Omental fat pad (tissue), 3 donors: ENCODE measurements at regions not wholly inside any gene's neighbourhood (a gene's known extent, or its start where the extent isn't known, plus 50 kb on each side); places are given as distances from the start of the nearest gene placed in this dataset.

Experiments used
- ATAC-seq: fragments of 150-250 bp; one replicate; pipeline ENCODE4 v1.9.1; 2016; ENCODE audit warnings: mild to moderate bottlenecking, moderate library complexity; ENCODE audit not compliant: low FRiP score
- DNase-seq: peaks from one replicate; pipeline ENCODE4 v3.0.0-alpha.2; 2019; ENCODE audit warnings: low spot score
- CTCF ChIP-seq, 3 donors: fragments of 450-650 bp; IDR thresholded peaks; one replicate each; pipeline ENCODE4 v1.5.1; 2016 to 2017; ENCODE audit warnings: antibody characterized with exemption in 3 of 3, mild to moderate bottlenecking in 3 of 3, moderate library complexity in 2 of 3

DNA sequence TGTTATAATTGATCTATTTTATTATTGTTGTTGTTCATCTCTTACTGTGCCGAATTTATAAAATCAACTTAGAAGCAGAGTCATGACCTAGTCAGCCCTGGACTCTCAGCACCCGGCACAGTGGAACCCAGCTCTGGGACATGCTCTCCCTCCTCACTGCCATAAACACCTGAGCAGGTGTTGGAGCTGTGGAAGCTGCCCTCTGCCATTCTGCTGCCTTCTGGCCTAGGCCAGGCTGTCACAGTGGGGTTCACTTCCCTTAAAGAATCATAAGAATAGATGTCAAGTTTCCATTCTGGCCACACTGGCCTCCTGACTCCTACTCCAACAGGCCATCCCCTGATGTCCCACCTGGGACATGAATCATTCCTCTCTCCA, 192.2 kb downstream of the ZFP36L2 start:
- DNase-seq = no peak

DNA sequence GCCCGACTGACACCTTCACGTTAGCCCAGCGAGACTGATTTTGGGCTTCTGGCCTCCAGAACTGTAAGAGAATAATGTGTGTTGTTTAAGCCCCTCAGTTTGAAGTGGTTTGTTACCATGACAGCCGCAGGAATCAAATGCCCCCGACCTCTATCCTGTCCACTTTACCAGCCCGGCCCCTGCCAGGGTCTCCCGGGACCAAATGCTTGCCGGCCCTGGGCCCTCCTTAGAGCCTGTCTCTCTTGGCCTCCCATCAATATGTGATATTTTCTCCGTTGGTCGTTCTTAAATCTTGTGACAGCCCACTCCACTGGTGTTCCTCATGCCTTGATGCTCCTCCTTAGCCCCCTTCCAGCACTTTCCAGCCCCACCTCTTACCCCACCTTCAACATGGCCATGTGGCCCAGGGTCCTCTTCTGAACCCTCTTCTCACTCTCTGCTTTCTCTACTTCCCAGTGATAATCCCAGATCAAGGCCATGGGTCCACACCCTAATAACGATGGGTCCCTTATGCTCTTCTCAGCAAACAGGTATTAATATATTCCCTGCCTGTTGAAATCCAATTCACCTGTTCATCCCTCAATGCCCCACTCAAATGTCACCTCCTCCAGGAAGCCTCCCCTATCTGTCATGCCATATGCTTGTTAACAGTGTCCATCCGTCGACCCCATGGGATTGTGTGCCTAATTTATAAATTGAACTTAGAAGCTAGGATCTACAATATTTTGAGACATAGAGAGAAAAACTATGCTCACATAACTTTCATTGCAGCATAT, 192.8 kb downstream of the ZFP36L2 start:
- DNase-seq = no peak
- ATAC-seq = no peak
- no peak for TF ChIP-seq CTCF (IDR thresholded peaks at IDR 0.05)

More for the DNA sequence above, 192.2 kb downstream of the ZFP36L2 start:
- no peak for TF ChIP-seq CTCF (IDR thresholded peaks at IDR 0.05)
- ATAC-seq = no peak

- no peak for ATAC-seq
- DNase-seq = no peak
- no peak for TF ChIP-seq CTCF (IDR thresholded peaks at IDR 0.05)
Measured at GRCh38 chr2:43033016-43033270, 193.5 kb downstream of the ZFP36L2 start.

- no peak for DNase-seq
Measured at GRCh38 chr2:43032213-43033015, 194.0 kb downstream of the ZFP36L2 start.

DNA sequence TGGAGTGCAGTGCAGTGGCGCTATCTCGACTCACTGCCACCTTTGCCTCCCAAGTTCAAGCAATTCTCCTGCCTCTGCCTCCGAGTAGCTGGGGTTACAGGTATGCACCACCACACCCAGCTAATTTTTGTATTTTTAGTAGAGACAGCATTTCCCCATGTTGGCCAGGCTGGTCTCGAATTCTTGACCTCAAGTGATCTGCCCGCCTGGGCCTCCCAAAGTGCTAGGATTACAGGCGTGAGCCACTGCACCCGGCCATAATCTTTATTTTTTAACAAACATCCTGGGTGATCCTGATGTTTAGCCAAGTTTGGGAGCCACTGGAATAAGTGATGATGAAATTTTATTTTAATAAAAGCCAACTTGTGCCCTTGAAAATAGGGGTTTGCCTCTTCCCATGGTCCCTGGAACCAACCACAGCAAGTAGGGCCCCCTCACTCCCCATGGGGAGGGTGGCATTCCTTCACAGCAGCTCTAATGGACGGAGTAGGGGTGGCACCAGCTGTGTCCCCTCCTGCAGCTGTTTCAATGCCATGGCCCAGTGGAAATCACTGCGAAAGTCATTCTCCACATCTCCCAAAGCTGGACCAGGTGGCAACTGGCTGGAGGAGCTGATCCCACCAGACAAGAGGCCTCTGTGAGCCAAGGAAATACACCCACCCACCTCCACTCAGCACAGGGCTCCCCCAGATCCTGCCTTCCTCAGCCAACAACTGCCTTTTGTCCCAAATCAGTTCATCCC, 194.8 kb downstream of the ZFP36L2 start:
- no peak for DNase-seq
- TF ChIP-seq CTCF (IDR thresholded peaks at IDR 0.05) = no peak
- no peak for ATAC-seq

More at GRCh38 chr2:43032213-43033015, 194.0 kb downstream of the ZFP36L2 start:
- no peak for TF ChIP-seq CTCF (IDR thresholded peaks at IDR 0.05)
- peak; percentile 42 for ATAC-seq

DNA sequence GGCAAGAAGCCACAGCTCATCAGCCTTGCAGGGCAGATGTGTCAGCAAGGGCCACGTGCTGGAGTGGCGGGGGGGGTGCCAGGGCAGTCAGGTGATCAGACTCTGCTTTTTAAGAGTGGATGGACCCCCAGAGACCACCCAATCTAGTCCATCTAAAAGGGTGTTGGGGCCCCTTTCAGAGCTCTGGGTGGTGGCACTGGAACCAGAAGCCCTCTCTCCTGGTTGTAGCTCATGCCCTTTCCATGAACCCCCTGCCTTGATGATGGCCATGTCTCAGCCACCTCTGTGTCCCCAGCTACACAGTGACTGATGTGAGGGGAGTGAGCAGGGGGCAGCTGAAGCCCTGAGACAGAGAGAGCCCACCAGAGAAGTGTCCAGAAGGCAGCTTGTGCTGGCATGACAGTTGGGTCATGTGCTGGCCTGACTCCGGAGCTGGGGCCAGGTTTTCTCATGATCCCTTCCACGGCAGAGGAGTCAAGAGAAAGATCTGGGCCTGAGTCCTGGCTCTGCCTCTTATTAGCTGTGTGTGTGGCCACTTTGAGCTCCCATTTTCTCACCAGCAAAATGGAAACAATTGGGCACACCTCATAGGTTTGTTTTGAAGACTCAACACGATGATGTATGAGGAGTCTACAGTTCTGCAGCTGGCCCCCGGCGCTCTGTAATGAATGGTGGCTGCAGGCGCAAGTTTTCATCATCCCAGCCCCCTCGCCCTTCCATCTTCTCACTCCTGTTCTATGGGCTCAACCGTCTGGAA, 195.7 kb downstream of the ZFP36L2 start:
- DNase-seq (no peak), ATAC-seq (no peak)
- TF ChIP-seq CTCF (IDR thresholded peaks at IDR 0.05) = no peak
